Epithelial cell of proximal tubule (primary cell): ENCODE measurements at regions not wholly inside any gene's neighbourhood (a gene's known extent, or its start where the extent isn't known, plus 50 kb on each side); places are given as distances from the start of the nearest gene placed in this dataset.

ENCODE experiments used
- DNase-seq: peaks from one replicate; pipeline ENCODE4 v3.0.0-alpha.2; 2011; ENCODE audit warnings: low read depth
- H3K4me3 ChIP-seq: 2 replicates; pipeline ENCODE4 v1.5.1; 2011; ENCODE audit warnings: low read depth, mild to moderate bottlenecking, low read length
- CTCF ChIP-seq: conservative IDR thresholded peaks from 2 replicates; pipeline ENCODE4 v1.5.1; 2012; ENCODE audit warnings: low read depth, mild to moderate bottlenecking, low read length

GRCh38 chr15:39472621-39473297 lies 108.1 kb upstream of the THBS1 start:
- no peak for DNase-seq
- TF ChIP-seq CTCF, result no peak
- no peak overlapping the region for H3K4me3 ChIP-seq

- TF ChIP-seq CTCF, result no peak
- H3K4me3 ChIP-seq, result no peak overlapping the region
- no peak for DNase-seq
These were observed 107.5 kb upstream of the THBS1 start for GRCh38 chr15:39473298-39473947.

GRCh38 chr15:39474657-39475056 lies 106.2 kb upstream of the THBS1 start:
- TF ChIP-seq CTCF, result no peak
- no peak for DNase-seq
- no peak overlapping the region for H3K4me3 ChIP-seq

GRCh38 chr15:39478996-39479395 lies 101.9 kb upstream of the THBS1 start:
- no peak for DNase-seq
- no peak for TF ChIP-seq CTCF
- no peak overlapping the region for H3K4me3 ChIP-seq

GRCh38 chr15:39479911-39480310 lies 101.0 kb upstream of the THBS1 start:
- no peak overlapping the region for H3K4me3 ChIP-seq
- TF ChIP-seq CTCF, result no peak
- no peak for DNase-seq

- no peak for DNase-seq
- no peak for TF ChIP-seq CTCF
- no peak overlapping the region for H3K4me3 ChIP-seq
These were observed 98.4 kb upstream of the THBS1 start for GRCh38 chr15:39482459-39482858.
